DMS 273 (cell line): ENCODE measurements at regions not wholly inside any gene's neighbourhood (a gene's known extent, or its start where the extent isn't known, plus 50 kb on each side); places are given as distances from the start of the nearest gene placed in this dataset.
"Not testable (repeated sequence)": the region's sequence is repeated elsewhere in the genome, so short reads cannot be mapped to it uniquely, and the experiment has no call there.

Experiments
- DNase-seq: peaks from one replicate; lab custom pipeline; 2025; ENCODE audit not compliant: unreplicated experiment; lab: John Stamatoyannopoulos, UW

- no peak for DNase-seq
Measured at GRCh38 chr1:103469801-103470200, 55.7 kb upstream of the RNPC3 start.

GRCh38 chr1:103467100-103467499, 58.4 kb upstream of the RNPC3 start:
- no peak for DNase-seq

- DNase-seq, result peak; percentile 21
Measured at GRCh38 chr1:103461161-103462105, 64.1 kb upstream of the RNPC3 start.

- no peak for DNase-seq
Measured at GRCh38 chr1:103460511-103460910, 65.0 kb upstream of the RNPC3 start.

GRCh38 chr1:103459346-103459745, 66.2 kb upstream of the RNPC3 start:
- DNase-seq, result no peak

- no peak for DNase-seq
Measured at GRCh38 chr1:103457886-103458455, 67.5 kb upstream of the RNPC3 start.

GRCh38 chr1:103448560-103448959, 76.9 kb upstream of the RNPC3 start:
- DNase-seq, result no peak

GRCh38 chr1:103447471-103447870, 78.0 kb upstream of the RNPC3 start:
- DNase-seq, result no peak

- no peak for DNase-seq
Measured at GRCh38 chr1:103441342-103441741, 84.2 kb upstream of the RNPC3 start.

GRCh38 chr1:103436568-103437100, 88.9 kb upstream of the RNPC3 start:
- DNase-seq, result not testable (repeated sequence)

- no peak for DNase-seq
Measured at GRCh38 chr1:103435443-103435842, 90.1 kb upstream of the RNPC3 start.

GRCh38 chr1:103424650-103425049, 100.8 kb upstream of the RNPC3 start:
- DNase-seq, result no peak

GRCh38 chr1:103416681-103417286, 108.7 kb upstream of the RNPC3 start:
- no peak for DNase-seq

GRCh38 chr1:103387898-103388297, 137.6 kb upstream of the RNPC3 start:
- DNase-seq, result no peak

- no peak for DNase-seq
Measured at GRCh38 chr1:103373991-103374390, 151.5 kb upstream of the RNPC3 start.

GRCh38 chr1:103372866-103373265, 152.6 kb upstream of the RNPC3 start:
- no peak for DNase-seq

- DNase-seq, result no peak
Measured at GRCh38 chr1:103371234-103371633, 154.3 kb upstream of the RNPC3 start.

- DNase-seq, result no peak
Measured at GRCh38 chr1:103367186-103367585, 158.3 kb upstream of the RNPC3 start.

GRCh38 chr1:103365860-103366569, 159.5 kb upstream of the RNPC3 start:
- DNase-seq, result no peak

- DNase-seq, result no peak
Measured at GRCh38 chr1:103363008-103363365, 162.5 kb upstream of the RNPC3 start.

GRCh38 chr1:103362348-103363007, 163.0 kb upstream of the RNPC3 start:
- DNase-seq, result no peak
